ENCODE measurements at regions not wholly inside any gene's neighbourhood (a gene's known extent, or its start where the extent isn't known, plus 50 kb on each side); places are given as distances from the start of the nearest gene placed in this dataset.
"Not testable (repeated sequence)": the region's sequence is repeated elsewhere in the genome, so short reads cannot be mapped to it uniquely, and the experiment has no call there.

DNA sequence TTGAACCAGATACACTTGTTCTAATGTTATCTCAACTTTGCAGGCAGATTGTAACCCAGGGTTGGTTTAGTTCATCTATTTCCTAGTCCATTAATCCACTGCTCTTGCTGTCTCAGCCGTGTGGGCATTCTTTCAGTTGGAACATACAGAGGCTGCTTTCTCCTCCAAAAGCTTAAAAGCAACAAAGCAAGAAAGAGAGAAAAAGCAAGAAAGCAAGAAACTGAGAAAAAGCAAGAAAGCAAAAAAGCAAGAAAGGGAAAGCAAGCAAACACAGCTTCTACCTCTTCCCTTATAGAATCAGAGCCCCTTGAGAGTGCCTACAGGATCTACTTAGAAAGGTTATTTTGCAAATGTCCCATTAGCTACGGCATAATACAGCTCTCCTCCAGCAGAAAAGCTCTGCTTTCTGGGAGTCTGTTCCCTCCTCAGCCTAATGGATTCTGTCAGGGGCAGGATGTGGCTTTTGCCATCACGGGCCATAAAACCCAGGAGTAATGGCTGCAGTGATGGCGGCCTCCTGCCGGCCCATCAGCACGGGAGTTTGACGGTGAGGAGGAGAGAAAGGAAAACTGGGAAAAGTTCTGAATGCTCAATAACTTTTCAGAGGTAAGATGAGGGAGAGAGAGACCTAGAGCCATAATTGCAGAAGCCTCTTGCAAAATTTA is 156.8 kb upstream of the JARID2 start:
- no peak for DNase-seq

DNA sequence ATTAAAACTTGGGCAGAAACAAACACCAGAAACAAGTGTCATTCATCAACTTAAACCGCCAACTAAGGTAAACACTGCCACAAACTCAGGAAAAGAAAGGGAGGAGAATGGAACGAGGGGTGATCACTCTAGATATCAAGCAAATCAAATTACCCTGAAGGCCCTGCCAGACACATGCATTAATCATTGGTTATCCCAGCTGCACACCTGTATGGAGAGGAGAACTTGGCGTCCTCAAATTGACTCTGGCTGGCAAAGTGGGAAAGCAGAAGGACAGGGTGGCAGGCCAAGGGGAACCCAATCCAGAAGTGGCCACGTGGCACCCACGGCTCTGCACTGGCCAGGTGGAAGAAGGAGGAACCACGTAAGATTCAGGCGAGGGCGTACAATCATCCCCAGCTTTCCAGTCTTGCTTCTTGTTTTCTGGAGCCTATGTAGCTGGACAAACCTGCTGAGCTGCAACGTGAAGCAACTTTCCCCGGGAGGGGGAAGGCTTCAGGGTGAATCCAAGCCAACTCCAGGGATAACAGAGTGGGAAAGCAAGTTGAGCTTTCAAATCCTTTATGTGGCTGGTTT is 156.2 kb upstream of the JARID2 start:
- DNase-seq: no peak

- no peak for DNase-seq
These were observed 155.7 kb upstream of the JARID2 start for GRCh38 chr6:15090145-15090579.

DNA sequence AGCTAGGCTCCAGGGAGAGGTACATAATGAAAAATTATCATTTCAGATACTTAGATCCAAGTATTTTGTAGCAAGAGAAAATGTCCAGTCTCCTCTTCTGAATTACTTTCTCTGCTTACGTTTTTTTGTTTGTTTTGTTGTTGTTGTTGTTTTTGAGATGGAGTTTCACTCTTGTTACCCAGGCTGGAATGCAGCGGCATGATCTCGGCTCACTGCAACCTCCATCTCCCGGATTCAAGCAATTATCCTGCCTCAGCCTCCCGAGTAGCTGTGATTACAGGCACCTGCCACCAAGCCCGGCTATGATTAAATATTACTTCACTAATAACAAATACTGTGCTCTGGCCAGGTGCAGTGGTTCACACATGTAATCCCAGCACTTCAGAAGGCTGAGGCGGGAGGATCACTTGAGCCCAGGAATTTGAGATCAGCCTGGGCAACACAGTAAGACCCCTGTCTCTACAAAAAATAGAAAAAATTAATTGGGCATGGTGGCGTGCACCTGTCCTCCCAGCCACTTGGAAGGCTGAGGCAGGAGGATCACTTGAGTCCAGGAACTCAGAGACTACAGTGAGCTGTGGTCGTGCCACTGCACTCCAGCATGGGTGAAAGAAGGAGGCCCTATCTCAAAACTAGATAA is 155.0 kb upstream of the JARID2 start:
- DNase-seq: no peak

DNA sequence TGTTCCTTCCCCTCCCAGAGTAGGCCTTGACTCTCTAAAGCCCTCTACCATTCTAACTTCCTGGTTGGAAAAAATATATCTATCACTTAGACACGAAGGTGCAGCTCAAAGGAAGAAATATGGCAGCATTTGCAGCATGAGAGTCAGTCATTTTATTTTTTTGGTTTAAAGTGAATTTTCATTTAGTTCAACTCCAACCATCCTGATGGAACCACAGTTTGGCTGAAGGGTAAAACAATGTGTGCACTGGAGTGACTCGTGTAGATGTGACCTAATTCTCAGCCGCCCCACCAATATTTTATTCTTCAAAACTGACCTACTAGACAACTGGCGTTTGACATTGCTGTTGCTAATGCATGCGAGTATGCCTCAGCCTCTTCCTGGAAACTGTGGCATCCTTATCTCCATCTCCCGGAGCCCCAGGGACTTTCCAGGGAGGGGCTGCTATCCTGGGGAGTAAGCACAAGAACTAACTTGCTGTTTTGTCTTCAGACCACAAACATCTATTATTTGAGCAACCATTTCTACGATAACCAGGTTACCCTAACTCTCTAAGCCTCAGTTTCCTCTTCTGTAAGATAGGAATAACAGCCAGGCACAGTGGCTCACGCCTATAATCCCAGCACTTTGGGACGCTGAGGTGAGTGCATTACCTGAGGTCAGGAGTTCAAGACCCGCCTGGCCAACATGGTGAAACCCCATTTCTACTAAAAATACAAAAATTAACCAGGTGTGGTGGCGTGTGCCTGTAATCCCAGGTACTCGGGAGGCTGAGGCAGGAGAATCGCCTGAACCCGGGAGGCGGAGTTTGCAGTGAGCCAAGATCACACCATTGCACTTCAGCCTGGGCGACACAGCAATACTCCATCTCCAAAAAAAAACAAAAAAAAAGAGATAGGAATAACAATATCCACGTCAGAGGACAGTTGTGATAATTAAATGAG is 148.7 kb upstream of the JARID2 start:
- DNase-seq: no peak

- no peak for DNase-seq
These were observed 144.7 kb upstream of the JARID2 start for GRCh38 chr6:15101130-15101529.

- DNase-seq: no peak
These were observed 143.6 kb upstream of the JARID2 start for GRCh38 chr6:15102241-15102640.

DNA sequence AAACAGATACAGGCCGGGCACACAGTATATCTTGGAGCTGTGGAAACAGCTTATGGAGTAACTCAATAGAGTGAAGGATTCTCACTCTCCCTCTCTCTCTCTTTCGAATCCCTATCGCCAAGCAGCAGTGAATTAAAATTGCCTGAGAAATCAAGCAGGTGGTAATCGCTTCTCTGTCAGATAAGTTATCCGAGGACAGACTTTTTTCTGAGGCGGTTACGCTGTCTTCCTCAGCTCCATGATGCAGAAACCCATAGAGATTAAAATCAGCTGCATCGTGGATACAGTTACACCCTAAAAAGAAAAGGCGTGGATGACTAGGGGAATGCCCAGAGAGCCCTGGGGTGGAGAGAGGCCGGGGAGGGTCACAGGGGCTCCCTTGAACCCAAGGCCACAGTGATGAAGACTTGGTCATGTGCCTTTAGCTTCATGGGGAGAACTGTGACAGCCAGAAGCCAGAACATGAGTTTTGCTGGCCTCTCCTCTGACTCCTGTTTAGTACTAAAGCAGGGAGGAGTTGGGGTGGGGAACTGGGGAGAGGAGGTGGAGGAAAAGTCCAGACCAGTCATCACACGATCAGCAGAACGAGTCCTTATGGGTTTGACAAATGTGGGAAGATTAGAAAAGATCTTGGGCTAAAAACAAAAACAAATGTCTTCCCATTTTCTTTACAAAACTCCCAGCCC is 138.8 kb upstream of the JARID2 start:
- DNase-seq: no peak

DNA sequence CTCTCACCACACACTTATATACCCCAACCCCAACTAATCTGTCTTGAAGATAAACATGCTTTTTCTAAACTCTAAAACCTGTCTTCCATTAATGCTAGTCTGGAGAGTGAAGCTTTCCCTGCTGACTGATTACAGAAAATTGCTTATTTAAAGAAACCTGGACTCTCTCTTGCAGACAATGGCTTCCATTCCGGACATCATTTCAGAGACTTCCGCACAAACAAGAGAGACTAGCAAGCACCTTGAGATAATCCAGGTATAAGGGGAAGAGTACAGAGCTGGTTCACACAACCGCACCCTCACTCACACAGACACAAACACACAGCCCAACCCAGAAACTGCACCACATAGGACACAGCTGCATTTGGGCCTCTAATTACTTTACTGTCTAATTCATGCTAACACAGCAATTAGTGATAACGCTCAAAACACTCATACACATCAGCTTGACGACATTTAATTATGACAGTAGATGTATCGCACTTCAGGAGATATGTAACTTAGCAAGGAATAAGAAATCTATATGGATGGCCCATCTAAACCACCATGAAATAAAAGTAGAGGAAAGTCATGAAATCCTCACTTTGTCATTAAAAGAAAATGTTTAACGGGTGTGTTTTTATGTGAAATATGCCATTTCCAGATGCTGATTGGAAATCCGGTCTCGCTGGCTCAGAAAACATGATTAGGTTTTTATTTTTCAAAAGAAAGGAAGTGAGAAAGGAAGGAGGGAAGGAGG is 138.1 kb upstream of the JARID2 start:
- no peak for DNase-seq

GRCh38 chr6:15108383-15108715 is 137.5 kb upstream of the JARID2 start:
- no peak for DNase-seq

DNA sequence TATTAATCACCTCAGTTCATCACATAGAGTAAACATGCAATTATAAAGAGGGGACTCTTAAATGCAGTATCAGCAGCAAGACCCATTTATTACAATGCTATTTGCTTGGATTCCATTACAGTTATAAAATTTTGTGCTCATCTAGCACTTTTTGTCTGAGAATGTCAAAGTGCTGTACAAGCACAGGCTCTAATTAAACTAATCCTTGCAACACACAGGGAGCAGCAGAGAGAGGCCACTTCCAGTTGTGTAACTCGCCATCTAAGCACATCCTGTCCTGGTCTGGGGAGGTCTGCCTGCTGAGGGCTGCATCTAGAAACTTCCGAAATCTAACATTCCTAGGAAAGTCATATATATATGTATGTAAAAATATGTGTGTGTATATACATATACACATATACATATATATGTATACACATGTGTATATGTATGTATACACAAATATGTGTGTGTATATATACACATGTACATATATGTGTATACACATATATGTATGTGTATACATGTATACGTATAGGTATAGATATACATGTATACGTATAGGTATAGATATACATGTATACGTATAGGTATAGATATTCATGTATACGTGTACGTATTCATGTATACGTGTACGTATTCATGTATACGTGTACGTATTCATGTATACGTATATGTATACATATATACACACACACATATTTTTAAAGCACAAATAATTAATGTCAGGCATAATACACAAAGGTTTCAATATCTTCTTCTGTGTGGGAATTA is 136.4 kb upstream of the JARID2 start:
- DNase-seq: no peak

DNA sequence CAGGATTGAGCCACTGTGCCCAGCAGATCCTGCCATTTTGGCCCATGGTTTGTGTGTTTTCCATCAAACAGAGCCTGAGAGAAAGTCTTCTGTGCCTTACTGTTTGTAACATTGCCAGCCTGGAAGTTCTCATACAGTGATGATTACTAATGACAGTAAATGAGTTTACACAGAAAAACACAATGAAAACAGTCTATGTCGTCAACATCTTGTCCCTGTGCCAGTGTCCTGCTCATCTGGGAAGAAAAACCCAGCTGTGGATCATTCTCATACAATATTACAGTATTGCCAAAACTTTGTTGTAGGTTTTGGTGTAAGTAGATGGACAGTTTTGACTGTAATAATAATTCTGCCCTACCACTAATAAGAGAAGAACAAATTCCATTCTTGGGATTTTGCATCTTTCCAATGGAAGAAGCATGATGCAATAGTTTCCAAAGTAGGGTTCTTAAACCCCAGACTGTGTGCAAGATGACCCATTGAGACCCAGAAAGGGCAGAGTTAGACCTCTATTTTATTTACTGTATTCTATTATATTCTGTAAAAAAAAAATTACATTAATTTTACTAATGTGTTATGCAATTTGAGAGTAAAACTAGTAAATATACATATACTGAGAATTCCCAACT is 135.0 kb upstream of the JARID2 start:
- DNase-seq: no peak

DNA sequence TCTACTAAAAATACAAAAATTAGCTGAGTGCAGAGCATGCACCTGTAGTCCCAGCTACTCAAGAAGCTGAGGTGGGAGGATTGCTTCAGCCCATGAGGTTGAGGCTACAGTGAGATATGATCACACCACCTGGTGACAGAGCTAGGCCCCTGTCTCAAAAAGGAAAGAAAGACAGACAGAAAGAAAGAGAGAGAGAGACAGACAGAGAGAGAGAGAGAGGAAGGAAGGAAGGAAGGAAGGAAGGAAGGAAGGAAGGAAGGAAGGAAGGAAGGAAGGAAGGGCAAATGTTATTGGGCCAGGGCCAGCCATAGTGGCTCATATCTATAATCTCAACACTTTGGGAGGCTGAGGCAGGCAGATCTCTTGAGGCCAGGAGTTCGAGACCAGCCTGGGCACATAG is 134.3 kb upstream of the JARID2 start:
- DNase-seq: not testable (repeated sequence)

DNA sequence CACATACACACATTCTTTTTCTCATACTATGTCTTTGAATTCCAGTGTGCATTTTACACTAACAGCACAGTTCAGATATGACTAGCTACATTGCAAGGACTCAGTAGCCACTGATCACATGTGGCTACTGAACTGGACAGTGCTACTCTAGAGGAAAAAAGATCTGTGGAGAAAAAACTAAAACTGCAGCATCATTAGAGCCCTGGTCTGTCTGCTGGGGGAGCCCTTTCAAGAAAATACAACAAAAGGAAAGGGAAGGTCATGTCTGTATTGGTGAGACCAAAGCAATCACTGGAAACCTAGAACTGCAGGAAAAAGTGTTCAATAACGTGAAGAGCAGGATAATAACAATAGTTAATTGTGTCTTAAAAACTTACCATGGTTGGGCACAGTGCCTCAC is 132.3 kb upstream of the JARID2 start:
- no peak for DNase-seq

- DNase-seq: no peak
These were observed 131.8 kb upstream of the JARID2 start for GRCh38 chr6:15114061-15114460.

DNA sequence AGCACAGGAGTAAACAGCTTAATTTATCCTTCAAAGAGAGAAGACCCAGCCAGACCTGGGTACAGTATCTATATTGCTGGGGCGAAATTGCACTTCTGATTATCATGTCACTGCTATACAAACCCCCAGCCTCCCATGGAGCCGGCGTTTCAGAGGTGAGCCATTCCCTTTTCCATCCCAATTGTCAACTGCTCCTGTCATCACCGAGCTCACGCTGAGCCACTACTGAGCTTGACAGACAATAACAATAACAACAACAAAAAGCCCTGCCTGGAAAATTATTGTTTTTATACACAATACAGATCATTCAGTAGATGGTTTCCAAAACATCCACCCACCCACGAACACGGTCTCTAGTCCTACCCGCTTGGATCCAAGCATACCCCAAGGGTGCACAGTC is 129.0 kb upstream of the JARID2 start:
- DNase-seq: no peak

- DNase-seq: no peak
These were observed 124.4 kb upstream of the JARID2 start for GRCh38 chr6:15121443-15121842.

DNA sequence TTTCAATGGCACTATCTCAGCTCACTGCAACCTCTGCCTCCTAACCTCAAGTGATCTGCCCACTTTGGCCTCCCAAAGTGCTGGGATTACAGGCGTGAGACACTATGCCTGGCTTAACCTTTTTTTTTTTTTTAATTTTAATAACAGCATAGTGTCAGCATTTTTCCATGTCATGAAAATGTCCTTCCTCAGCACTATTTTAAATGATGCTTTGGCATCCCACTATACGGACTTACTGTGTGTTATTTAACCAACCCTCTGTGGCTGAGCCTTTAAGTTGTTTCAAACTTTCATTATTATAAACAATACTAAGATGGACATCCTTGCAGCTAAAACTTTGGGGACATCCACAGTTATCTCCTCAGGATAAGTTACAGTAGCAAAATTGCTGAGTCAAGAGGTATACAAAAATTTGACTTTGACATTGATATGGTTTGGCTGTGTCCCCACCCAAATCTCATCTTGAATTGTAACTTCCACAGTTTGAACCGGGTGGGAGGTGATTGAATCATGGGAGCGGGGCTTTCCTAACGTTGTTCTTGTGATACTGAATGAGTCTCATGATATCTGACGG is 123.8 kb upstream of the JARID2 start:
- no peak for DNase-seq

GRCh38 chr6:15129887-15130286 is 116.0 kb upstream of the JARID2 start:
- no peak for DNase-seq

GRCh38 chr6:15131234-15131633 is 114.6 kb upstream of the JARID2 start:
- no peak for DNase-seq

DNA sequence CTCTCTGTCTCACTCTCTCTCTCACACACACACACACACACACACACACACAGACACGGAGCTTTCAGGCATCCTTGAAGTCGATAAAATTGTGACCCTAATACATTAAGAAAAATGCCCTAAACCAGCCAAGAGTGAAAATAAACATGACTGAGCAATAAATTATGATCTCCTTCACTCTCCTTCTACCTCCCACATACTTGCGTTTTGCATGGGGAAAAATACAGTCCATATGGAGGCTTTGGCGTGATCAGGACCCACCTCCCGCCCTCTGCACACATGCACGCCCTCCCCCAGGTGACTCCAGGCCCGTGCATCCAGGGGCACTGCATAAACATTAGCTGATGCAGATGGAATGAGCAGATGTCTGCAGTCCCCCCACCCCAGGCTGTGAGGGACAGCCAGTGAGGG is 114.2 kb upstream of the JARID2 start:
- no peak for DNase-seq

Data from EL (cell line).